DND-41 (cell line): ENCODE measurements at regions not wholly inside any gene's neighbourhood (a gene's known extent, or its start where the extent isn't known, plus 50 kb on each side); places are given as distances from the start of the nearest gene placed in this dataset.

ENCODE experiments used
- ATAC-seq: fragments of 200-7000 bp; cut with Tn5 transposase; 3 replicates; pipeline ENCODE4 v1.9.1; 2021; ENCODE audit warnings: low read depth; ENCODE audit not compliant: insufficient read depth
- DNase-seq: peaks from one replicate; pipeline ENCODE4 v3.0.0-alpha.2; 2020
- H2AFZ ChIP-seq: 2 replicates; pipeline ENCODE4 v1.6.0; 2012; ENCODE audit warnings: low read depth, low read length
- H3K27ac ChIP-seq: 2 replicates; pipeline ENCODE4 v1.5.1; 2012; ENCODE audit warnings: low read length, inconsistent platforms
- H3K27me3 ChIP-seq: fragments of 200-600 bp; sonication (generic); 2 replicates; pipeline ENCODE4 v1.6.0; 2012; ENCODE audit warnings: low read length, mild to moderate bottlenecking, inconsistent platforms; ENCODE audit not compliant: insufficient read depth, poor library complexity
- H3K36me3 ChIP-seq: 2 replicates; pipeline ENCODE4 v1.5.1; 2012; ENCODE audit warnings: low read length, inconsistent platforms; ENCODE audit not compliant: insufficient read depth
- H3K4me1 ChIP-seq: 2 replicates; pipeline ENCODE4 v1.5.1; 2012; ENCODE audit warnings: mild to moderate bottlenecking, low read length; ENCODE audit not compliant: insufficient read depth
- H3K4me2 ChIP-seq: 2 replicates; pipeline ENCODE4 v1.6.0; 2012; ENCODE audit warnings: mild to moderate bottlenecking, moderate library complexity, low read length, inconsistent platforms; ENCODE audit not compliant: insufficient read depth
- H3K4me3 ChIP-seq, 2 experiments: fragments of 200-600 bp in 1 of 2; shearing (Covaris generic) in 1 of 2; 2 replicates each; pipeline ENCODE4 v1.5.1; 2012 to 2016; ENCODE audit warnings: inconsistent platforms in 2 of 2, low read length in 2 of 2, mild to moderate bottlenecking in 2 of 2, low read depth in 1 of 2, moderate library complexity in 1 of 2
- H3K79me2 ChIP-seq: 2 replicates; pipeline ENCODE4 v1.6.0; 2012; ENCODE audit warnings: low read length, inconsistent platforms; ENCODE audit not compliant: insufficient read depth
- H3K9ac ChIP-seq: 2 replicates; pipeline ENCODE4 v1.6.0; 2012; ENCODE audit warnings: low read depth, mild to moderate bottlenecking, inconsistent platforms, low read length, moderate library complexity
- H3K9me3 ChIP-seq: 2 replicates; pipeline ENCODE4 v1.5.1; 2012; ENCODE audit warnings: low read length, moderate library complexity, mild to moderate bottlenecking, inconsistent platforms; ENCODE audit not compliant: insufficient read depth, severe bottlenecking
- H4K20me1 ChIP-seq: 2 replicates; pipeline ENCODE4 v1.6.0; 2012; ENCODE audit warnings: low read length; ENCODE audit not compliant: insufficient read depth
- CTCF ChIP-seq: IDR thresholded peaks from 2 replicates; pipeline ENCODE4 v1.5.1; 2012; ENCODE audit warnings: borderline replicate concordance, low read length, moderate library complexity, mild to moderate bottlenecking; ENCODE audit not compliant: poor library complexity, severe bottlenecking; ENCODE audit errors: extremely low read depth
- EZH2 ChIP-seq: IDR thresholded peaks from 3 replicates; pipeline ENCODE4 v1.6.1; 2012; ENCODE audit warnings: borderline replicate concordance, low read depth, mild to moderate bottlenecking, moderate library complexity, low read length, inconsistent platforms; ENCODE audit not compliant: severe bottlenecking

- Histone ChIP-seq H3K9ac (no peak overlapping the region), H3K27ac (no peak overlapping the region), H3K36me3 (no peaks in the 10 kb centered on the region), H3K9me3 (no peaks in the 10 kb centered on the region), H4K20me1 (no peaks in the 10 kb centered on the region), H3K4me3 (no peak overlapping the region), H3K4me2 (no peak overlapping the region), H2AFZ (no peak overlapping the region), H3K4me1 (no peaks in the 10 kb centered on the region), H3K27me3 (no peaks in the 10 kb centered on the region), H3K79me2 (no peaks in the 10 kb centered on the region)
- ATAC-seq (no peak), DNase-seq (no peak)
- TF ChIP-seq CTCF (no peak), EZH2 (no peak)
Observed at GRCh38 chr20:55172310-55173002, 697.1 kb downstream of the DOK5 start.

- no peaks in the 10 kb centered on the region for H3K4me1 ChIP-seq
- no peak overlapping the region for H2AFZ ChIP-seq
- no peak overlapping the region for H3K4me3 ChIP-seq
- H3K79me2 ChIP-seq: no peaks in the 10 kb centered on the region
- H3K4me2 ChIP-seq: no peak overlapping the region
- peaks cover 8% of the 10 kb centered on the region for H3K27me3 ChIP-seq
- ATAC-seq (no peak), DNase-seq (no peak)
- no peak overlapping the region for H3K27ac ChIP-seq
- H3K9me3 ChIP-seq: no peaks in the 10 kb centered on the region
- TF ChIP-seq EZH2: no peak
- TF ChIP-seq CTCF: no peak
- H3K9ac ChIP-seq: no peak overlapping the region
- H3K36me3 ChIP-seq: no peaks in the 10 kb centered on the region
- H4K20me1 ChIP-seq: no peaks in the 10 kb centered on the region
Observed at GRCh38 chr20:55166063-55166462, 690.7 kb downstream of the DOK5 start.

- no peak overlapping the region for H3K27ac ChIP-seq
Observed at GRCh38 chr20:55160996-55161395, 685.6 kb downstream of the DOK5 start.

More at GRCh38 chr20:55160996-55161395, 685.6 kb downstream of the DOK5 start:
- H3K79me2 ChIP-seq: no peaks in the 10 kb centered on the region
- H4K20me1 ChIP-seq: no peaks in the 10 kb centered on the region
- no peaks in the 10 kb centered on the region for H3K9me3 ChIP-seq
- no peak overlapping the region for H3K9ac ChIP-seq
- no peak for DNase-seq
- H3K36me3 ChIP-seq: no peaks in the 10 kb centered on the region
- H3K4me2 ChIP-seq: no peak overlapping the region
- no peak overlapping the region for H3K4me3 ChIP-seq
- H2AFZ ChIP-seq: no peak overlapping the region
- TF ChIP-seq EZH2 (no peak), CTCF (no peak)
- no peak for ATAC-seq
- H3K27me3 ChIP-seq: peaks cover 4% of the 10 kb centered on the region
- no peaks in the 10 kb centered on the region for H3K4me1 ChIP-seq
